VCaP (cell line): ENCODE measurements at regions not wholly inside any gene's neighbourhood (a gene's known extent, or its start where the extent isn't known, plus 50 kb on each side); places are given as distances from the start of the nearest gene placed in this dataset.

Experiments used
- H3K27ac ChIP-seq: fragments of 450-650 bp; 2 replicates; pipeline ENCODE4 v1.5.1; 2017
- TF ChIP-seq, protein P1 (sequence below): fragments of 450-650 bp; conservative IDR thresholded peaks from 2 replicates; pipeline ENCODE4 v1.5.1; 2017; ENCODE audit warnings: mild to moderate bottlenecking, moderate library complexity

DNA sequence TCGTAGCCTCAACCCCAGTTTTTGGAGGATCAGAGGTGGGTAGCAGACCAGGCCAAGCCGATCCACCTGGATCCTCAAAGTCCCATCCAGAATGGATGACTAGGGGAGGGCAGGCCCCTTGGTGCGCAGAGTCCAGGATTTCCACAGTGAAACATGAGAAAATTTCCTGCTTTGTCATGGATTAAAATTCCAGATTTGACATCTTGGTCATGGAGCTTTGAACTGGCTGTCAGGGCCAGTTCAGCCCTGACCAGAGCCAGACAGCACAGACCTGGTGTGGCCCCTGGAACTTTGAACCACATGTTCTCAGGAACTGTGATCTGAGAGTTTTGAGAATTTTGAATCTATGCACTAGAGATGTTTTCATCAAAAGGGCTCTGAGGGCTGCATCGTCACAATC, 177.5 kb downstream of the MN1 start:
- TF ChIP-seq, protein P1, sequence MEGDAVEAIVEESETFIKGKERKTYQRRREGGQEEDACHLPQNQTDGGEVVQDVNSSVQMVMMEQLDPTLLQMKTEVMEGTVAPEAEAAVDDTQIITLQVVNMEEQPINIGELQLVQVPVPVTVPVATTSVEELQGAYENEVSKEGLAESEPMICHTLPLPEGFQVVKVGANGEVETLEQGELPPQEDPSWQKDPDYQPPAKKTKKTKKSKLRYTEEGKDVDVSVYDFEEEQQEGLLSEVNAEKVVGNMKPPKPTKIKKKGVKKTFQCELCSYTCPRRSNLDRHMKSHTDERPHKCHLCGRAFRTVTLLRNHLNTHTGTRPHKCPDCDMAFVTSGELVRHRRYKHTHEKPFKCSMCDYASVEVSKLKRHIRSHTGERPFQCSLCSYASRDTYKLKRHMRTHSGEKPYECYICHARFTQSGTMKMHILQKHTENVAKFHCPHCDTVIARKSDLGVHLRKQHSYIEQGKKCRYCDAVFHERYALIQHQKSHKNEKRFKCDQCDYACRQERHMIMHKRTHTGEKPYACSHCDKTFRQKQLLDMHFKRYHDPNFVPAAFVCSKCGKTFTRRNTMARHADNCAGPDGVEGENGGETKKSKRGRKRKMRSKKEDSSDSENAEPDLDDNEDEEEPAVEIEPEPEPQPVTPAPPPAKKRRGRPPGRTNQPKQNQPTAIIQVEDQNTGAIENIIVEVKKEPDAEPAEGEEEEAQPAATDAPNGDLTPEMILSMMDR: no peak

DNA sequence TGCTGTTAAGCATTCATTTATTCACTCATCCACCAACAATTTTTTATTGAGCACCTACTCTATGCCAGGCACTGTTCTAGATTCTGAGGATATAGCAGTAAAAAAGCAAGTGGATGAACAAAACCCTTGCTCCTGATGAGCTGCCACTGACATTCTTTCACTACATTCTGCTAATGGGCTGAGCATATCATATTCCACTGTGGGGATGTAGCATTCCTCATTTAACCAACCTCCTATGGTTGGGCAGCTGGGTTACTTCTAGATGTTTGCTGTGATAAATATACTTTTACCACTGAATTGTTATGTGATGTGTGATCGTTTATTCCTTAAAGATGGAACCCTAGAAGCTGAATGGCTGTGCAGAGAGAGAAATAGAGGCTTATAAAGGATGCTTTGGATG, 176.9 kb downstream of the MN1 start:
- TF ChIP-seq, protein P1: no peak
- H3K27ac ChIP-seq: no peak overlapping the region

More for the DNA sequence above, 177.5 kb downstream of the MN1 start:
- no peak overlapping the region for H3K27ac ChIP-seq

DNA sequence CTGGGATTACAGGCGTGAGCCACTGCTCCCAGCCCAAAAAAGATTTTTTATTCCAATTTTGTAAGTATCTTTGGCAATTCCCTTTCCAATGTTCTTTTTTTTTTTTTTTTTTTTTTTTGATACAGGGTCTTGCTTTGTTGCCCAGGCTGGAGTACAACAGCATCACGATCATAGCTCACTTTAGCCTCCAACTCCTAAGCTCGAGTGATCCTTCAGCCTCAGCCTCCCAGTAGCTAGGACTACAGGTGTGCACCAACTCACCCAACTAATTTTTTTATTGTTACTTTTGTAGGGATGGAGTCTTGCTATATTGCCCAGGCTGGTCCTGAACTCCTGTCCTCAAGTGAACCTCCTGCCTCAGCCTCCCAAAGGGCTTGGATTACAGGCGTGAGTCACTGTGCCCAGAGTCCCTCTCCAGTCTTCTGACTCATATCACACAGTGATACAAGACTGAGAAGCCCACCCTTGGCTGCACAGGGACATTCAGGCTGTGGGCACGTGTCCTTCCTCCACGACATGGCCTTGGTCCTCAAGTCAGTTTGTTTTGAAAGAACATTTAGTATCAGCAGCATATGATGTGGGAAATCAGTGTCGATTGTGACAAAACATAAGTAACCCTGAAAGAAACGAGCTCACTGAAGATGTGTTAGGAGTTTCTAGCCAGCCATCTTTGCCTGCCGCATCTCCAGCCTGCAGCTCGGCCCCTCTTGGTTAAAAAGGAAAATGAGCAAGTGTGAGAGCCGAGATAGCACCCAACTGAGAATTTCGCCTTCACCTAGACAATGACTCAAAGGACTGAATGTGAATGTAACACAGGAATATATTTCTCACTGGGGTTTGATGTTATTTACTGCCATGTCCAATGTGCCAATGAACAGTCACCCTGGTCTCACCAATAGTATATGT, 175.5 kb downstream of the MN1 start:
- no peak overlapping the region for H3K27ac ChIP-seq
- TF ChIP-seq, protein P1: no peak

DNA sequence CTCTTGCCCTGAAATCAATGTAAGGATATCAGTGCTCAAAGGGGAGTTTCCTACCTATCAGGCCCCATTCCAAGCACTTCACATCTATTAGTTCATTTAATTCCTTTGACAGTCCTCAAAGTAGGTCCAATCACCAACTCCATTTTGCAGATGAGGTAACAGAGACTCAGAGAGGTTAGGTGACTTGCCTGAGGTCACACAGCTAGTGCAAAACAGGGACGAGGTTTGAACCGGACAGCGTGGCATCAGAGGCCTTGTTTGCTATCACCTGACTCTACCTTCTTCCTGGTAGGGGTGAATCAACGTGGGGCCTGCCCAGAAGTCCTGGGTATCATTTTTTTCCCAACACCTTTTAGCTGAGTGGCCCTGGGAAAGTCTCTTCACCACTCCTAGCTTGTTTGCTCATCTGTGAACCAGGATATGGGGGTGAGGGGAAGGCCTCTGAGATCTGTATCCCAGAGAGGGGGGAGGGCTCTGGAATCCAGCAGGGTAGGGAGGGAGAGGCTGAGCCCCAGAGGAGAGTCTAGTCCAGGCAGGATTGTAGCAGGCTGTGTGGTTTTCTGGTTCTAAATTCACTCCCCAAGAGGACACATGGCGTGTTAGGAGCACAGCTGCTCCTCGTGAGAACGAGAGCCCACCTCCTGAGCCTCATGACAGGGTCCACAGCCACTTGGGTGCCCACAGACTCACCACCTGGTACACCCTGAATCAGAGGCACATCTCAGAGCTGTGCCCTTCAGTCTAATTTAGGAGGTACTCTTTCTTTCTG, 174.7 kb downstream of the MN1 start:
- H3K27ac ChIP-seq: no peak overlapping the region
- TF ChIP-seq, protein P1: no peak

DNA sequence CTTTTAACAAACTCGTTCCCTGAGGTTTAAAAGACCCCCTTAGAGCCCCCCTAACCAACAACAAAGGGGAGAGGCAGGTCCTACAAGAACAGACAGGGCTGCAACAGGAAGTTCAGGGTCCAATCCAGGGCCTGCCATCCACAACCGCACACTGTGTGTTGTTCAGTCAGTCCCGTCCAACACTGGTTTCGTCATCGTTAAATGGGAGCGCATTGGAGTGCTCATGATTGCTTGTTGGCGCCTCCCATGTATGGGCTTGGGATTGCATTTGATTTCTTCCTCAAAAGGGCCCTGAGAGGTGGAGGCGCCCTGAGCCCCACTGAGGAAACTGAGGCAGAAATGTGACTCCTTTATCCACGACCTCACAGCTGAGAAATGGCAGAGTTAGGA, 174.1 kb downstream of the MN1 start:
- TF ChIP-seq, protein P1: no peak
- no peak overlapping the region for H3K27ac ChIP-seq

DNA sequence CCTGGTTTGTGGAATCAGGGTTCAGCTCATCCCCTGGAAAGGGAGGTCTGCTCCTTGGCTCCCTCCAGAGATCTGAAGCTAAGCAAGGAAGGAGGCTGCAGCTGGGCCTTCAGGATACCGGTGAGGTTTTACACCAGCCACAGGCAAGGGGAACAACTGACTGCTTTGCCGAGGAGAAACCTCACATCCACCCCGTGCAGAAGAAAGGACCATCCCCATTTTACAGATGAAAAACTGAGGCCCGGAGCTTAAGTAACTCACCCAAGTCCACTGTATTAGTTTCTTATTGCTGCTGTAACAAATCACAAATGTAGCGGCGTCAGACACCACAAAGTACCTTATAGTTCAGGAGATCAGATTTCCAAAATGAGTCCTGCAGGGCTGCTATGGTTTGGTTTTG, 173.7 kb downstream of the MN1 start:
- H3K27ac ChIP-seq: no peak overlapping the region
- TF ChIP-seq, protein P1: no peak

DNA sequence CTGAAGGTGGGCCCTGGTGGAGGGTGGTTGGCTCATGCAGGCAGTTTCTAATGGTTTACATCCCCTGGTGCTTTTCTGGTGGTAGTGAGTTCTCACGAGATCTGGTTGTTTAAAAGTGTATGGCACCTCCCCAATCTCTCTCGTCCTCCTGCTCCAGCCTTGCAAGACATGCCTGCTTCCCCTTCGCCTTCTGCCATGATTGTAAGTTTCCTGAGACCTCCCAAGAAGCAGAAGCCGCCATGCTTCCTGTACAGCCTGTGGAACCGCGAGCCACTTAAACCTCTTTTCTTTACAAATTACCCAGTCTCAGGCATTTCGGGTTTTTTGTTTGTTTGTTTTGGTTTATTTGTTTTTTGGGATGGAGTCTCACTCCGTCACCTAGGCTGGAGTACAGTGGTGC, 173.2 kb downstream of the MN1 start:
- TF ChIP-seq, protein P1: no peak

More for the DNA sequence above, 173.2 kb downstream of the MN1 start:
- no peak overlapping the region for H3K27ac ChIP-seq
